ENCODE measurements at regions not wholly inside any gene's neighbourhood (a gene's known extent, or its start where the extent isn't known, plus 50 kb on each side); places are given as distances from the start of the nearest gene placed in this dataset.
A peak's percentile ranks its signal among the peaks of the same experiment; 100 is the strongest.
"Not testable (repeated sequence)": the region's sequence is repeated elsewhere in the genome, so short reads cannot be mapped to it uniquely, and the experiment has no call there.

- DNase-seq (ENCODE audit: low spot score) = peak; percentile 5
Observed at GRCh38 chr11:22920939-22921565, 60.8 kb upstream of the CCDC179 start.

GRCh38 chr11:22922672-22923071, 62.4 kb upstream of the CCDC179 start:
- no peak for DNase-seq (ENCODE audit: low spot score)

GRCh38 chr11:22923561-22923960, 63.3 kb upstream of the CCDC179 start:
- DNase-seq (ENCODE audit: low spot score) = no peak

GRCh38 chr11:22926341-22926740, 66.1 kb upstream of the CCDC179 start:
- DNase-seq (ENCODE audit: low spot score) = no peak

DNA sequence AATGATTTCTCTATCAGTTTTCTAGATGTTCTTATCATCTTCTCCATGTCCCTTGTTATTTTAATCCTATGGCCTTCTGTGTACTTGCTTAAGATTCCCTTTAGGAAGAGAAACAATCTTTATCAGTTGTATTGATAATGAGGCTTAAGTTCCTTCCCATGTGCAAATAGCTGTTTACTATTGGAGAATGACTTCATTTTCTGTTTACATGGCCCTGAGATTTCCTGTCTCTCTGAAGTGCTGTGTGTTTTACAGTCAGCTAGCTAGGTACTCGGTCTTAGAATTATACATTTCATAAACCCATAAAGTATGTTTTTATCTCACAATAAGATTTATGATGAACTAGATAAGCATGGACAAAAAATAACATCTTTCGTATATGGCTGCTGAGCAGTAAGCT, 67.5 kb upstream of the CCDC179 start:
- DNase-seq (ENCODE audit: low spot score) = no peak

- no peak for DNase-seq (ENCODE audit: low spot score)
Observed at GRCh38 chr11:22928207-22928917, 68.1 kb upstream of the CCDC179 start.

DNA sequence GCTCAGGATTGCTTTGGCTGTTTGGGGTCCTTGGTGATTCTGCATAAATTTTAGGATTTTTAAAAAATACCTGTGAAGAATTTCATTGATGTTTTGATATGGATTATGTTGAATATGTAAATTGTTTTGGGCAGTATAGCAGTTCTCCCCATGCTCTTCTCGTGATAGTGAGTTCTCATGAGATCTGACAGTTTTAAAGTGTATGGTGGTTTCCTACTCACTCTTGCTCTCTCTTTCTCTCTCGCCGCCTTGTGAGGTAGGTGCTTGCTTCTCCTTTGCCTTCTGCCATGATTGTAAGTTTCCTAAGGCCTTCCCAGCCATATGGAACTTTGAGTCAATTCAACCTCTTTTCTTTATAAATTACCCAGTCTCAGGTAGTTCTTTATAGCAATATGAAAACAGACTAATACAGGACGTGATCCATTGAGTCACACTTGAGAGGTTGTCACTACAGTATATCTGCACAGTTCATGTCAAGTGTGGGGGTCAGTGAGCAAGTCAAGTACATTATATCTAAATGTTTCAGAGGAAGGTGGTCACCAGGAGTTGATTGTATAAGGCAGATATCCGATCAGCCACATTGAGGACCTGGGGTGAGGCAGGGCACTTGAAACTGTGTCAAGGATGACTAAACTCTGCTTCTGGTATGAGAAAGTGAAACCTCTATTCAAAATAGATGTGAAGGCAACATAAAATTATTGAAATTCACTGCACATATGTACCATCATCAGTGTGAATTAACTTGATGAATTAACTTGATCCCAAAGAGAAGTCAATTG, 70.7 kb upstream of the CCDC179 start:
- DNase-seq (ENCODE audit: low spot score) = no peak

- no peak for DNase-seq (ENCODE audit: low spot score)
Observed at GRCh38 chr11:22938691-22939090, 78.4 kb upstream of the CCDC179 start.

- DNase-seq (ENCODE audit: low spot score) = not testable (repeated sequence)
Observed at GRCh38 chr11:22941544-22941943, 81.3 kb upstream of the CCDC179 start.

DNA sequence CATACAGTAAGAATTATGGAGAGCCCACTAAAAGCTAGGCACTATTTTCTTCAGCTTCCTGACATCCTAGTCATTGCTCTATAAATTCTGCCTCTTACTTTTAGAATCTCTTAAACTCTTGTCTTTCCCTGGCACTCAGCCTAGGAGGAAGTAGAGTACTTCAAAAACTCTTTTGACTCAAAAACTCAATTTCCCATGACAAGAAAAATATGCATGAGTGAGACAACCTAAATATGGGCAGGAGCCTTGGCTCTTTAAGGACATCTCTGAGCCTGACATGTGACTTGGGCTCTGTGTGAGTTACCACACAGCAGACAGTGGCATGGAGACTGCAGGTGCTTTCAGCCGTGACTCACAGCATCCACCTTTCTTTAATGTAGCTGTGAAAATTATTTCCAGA, 97.5 kb upstream of the CCDC179 start:
- DNase-seq (ENCODE audit: low spot score) = no peak

- no peak for DNase-seq (ENCODE audit: low spot score)
Observed at GRCh38 chr11:22974251-22974650, 114.0 kb upstream of the CCDC179 start.

GRCh38 chr11:22976146-22976545, 115.9 kb upstream of the CCDC179 start:
- DNase-seq (ENCODE audit: low spot score) = no peak

- DNase-seq (ENCODE audit: low spot score) = no peak
Observed at GRCh38 chr11:22982903-22983302, 122.6 kb upstream of the CCDC179 start.

GRCh38 chr11:22984045-22984444, 123.8 kb upstream of the CCDC179 start:
- no peak for DNase-seq (ENCODE audit: low spot score)

- DNase-seq (ENCODE audit: low spot score) = no peak
Observed at GRCh38 chr11:22989371-22989770, 129.1 kb upstream of the CCDC179 start.

DNA sequence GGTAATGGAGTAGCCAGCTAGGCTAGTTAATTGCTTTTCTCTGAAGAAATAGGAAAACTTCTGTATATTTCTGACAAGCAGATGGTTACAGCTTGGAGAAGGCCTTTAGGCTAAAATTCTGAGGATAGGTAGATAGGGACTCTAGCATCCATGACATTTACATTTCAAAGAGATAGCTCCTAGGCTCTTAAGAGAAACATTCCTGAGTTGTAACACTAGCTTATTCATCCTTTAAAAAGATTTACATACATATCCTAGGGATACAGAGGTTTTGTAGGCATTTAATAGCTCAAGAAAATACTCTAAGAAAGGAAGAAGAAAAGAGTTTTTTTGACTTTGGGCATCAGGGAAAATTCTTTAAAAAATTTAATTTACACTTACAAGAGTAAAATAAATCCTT, 130.9 kb upstream of the CCDC179 start:
- no peak for DNase-seq (ENCODE audit: low spot score)

- DNase-seq (ENCODE audit: low spot score) = no peak
Observed at GRCh38 chr11:23006730-23007129, 146.5 kb upstream of the CCDC179 start.

- DNase-seq (ENCODE audit: low spot score) = no peak
Observed at GRCh38 chr11:23010790-23011335, 150.6 kb upstream of the CCDC179 start.

DNA sequence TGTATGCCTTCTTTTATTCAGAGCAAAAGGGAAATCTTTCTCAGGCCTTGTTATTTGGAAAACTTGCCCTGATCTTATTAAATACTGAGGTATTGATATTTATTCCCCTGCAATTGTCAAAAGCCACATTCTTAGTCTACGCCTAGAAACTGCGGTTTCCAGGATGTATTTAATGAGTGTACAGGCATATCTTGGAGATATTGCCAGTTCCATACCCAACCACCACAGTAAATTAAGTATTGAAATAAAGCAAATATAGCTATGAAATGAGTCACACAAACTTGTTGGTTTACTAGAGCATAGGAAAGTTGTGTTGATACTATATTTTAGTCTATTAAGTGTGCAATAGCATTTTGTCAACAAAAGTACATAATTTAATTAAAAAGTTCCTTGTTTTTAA, 152.7 kb upstream of the CCDC179 start:
- DNase-seq (ENCODE audit: low spot score) = no peak

DNA sequence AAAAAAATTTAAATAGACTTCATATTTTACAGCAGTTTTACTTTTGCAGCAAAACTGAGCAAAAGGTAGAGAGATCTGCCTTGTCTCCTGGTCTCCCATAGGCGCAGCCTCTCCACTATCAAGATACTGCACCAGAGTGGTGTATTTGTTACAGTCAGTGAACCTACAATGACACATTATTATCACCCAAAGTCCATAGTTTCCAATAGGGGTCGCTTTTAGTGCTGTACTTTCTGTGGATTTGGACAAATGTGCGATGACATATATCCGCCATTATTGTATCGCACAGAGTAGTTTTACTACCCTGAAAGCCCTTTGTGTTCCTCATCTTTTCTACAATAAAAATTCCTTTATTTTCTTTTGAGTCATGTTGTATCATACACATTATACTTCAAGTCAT, 153.2 kb upstream of the CCDC179 start:
- no peak for DNase-seq (ENCODE audit: low spot score)

DNA sequence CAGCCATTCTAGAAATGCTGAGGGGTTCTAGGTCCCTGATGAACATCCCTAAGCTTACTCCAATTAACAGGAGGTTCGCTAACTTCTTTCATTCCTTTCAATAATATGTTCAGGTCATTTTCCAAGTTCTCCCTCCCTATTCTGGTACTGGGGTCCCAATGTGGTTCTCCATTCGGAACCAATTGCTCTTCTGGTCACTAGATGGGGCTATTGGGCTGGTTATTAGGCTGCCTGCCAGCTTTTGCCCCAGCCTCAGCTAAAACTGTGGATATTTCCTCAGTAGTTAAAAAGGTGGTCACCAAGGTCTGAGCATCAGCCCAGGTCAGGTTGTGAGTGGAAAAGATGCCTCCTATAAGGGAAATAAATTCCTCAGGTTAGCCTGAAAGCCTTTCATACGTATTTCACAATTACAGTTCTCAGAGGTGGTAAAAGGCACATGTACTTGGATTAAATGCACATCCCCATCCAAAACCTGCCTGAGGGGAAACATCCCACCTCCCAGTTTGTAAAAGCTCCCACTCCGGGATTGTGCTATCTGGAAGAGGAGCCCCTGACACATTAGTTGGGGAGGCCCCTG, 161.1 kb upstream of the CCDC179 start:
- peak; percentile 16 for DNase-seq (ENCODE audit: low spot score)

DNA sequence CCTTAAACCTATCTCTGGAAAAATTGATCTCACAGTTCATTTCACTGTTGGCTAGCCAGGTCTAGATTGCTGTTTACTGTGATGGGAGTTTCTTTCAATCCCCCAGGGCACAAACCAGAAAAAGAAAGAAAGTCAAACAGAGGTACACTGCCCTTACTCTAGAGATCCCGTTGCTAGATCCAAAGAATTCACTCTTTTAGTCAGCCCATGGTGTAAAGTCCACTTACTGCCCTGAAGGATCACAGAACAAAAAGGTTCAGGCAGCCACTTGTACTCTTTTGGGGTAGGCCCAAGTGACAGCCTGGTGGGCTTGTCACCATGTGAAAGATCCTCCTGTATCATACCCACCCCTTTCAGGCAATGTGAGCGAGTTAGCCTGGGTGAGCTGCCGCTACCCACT, 162.6 kb upstream of the CCDC179 start:
- no peak for DNase-seq (ENCODE audit: low spot score)

DNA sequence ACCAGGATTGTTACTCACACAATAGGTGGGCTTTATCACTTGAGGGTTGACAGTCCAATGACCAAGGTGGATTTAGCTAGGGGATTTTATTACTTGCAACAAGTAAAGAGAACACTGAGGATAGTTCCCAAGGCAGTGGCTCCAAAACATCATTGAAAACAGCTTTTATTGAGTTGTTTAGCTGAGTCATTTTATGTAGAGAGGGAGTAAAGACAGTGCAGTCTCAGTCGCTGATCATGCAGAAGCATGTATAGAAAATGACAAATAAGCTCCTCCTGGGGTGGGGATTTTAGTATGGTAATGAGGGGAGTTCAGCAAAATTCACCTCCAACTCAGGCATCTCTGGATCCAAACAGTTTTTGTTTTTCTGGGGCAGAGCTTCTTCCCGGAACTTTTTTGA, 163.0 kb upstream of the CCDC179 start:
- DNase-seq (ENCODE audit: low spot score) = no peak
